Activated T-cell treated with anti-CD3 and anti-CD28 coated beads for 1 hour (primary cell): ENCODE measurements at regions not wholly inside any gene's neighbourhood (a gene's known extent, or its start where the extent isn't known, plus 50 kb on each side); places are given as distances from the start of the nearest gene placed in this dataset.
"Not testable (repeated sequence)": the region's sequence is repeated elsewhere in the genome, so short reads cannot be mapped to it uniquely, and the experiment has no call there.

Source experiments
- DNase-seq: peaks from one replicate; pipeline ENCODE4 v3.0.0-alpha.2; 2020; ENCODE audit warnings: low read depth

- no peak for DNase-seq
Measured at GRCh38 chr2:58436872-58437271, 195.7 kb upstream of the FANCL start.

- no peak for DNase-seq
Measured at GRCh38 chr2:58435246-58435645, 194.1 kb upstream of the FANCL start.

GRCh38 chr2:58434692-58435091, 193.6 kb upstream of the FANCL start:
- DNase-seq, result no peak

DNA sequence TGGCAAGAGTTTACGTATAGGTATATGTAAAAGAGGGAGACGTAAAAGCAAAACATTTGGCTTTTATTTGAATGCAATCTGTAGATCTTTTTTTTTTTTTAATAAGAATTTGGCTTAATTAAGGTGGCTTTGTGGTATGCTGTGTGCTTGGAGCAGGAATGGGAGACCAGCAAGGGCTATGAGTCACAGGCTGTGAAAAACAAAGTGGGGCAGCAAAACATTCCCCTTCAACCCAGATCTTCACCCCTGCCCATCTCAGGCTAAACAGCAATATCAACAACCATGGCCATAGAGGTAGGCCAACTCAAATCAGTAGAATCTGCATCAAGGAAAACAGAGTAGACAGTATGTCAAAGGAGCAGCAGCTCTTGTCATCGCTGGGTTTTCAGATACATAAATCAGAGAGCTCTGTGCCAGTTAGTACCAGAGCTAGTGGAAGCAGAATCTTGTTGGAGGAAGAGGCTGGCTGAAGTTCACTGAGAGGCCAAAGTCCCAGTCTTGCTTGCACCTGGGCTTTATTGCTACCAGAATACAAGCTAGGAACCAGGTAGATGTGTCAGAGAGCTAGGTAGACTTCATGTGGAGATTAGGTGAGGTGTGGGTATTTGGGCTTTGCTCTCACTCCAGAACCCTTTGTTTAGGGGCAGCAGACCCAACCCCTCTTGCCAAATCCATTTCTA, 191.5 kb upstream of the FANCL start:
- DNase-seq, result no peak

GRCh38 chr2:58429014-58429875, 188.1 kb upstream of the FANCL start:
- no peak for DNase-seq

DNA sequence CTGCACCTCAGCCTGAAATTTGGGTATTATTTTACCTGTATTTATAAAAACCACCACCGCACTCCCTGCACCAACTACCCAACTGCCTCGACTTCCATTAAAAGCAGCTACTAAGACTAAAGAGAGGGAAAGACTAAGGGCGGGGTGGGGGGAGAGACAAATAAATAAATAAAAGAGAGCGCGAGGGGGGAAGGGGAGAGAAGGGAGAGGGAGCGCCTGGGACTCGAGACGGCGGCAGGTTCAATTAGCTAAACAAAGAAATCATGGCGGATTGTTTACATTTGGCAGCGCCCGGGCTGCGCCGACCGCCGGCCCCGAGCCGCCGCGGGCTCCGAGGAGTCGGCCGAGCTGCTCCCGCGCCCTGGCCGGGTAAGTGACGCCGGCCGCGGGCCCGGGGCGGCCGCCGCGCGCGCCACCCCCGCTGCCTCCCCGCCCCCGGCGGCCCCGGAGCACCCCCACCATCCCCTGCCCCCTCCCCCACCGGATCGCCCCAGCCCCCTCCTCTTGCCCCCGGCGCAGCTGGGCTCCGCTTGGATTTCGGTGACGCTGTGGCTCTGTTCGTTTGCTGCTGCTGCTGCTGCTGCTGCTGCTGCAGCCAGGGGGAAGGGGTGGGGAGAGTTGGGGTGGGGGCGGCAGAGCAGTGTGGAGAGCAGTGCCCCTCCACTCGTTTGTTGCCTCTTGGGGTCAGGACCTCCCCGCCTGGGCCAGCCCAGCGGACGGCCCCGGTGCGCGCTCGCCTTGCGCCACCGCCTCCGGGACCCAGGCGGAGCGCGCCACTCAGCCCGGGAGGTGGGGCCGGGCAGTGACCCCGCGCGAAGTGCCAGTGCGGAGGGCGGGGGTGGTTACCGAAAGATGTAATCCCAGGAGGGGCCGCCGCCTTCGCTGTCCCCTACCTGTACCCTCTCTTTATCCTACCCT, 187.2 kb upstream of the FANCL start:
- DNase-seq, result no peak

DNA sequence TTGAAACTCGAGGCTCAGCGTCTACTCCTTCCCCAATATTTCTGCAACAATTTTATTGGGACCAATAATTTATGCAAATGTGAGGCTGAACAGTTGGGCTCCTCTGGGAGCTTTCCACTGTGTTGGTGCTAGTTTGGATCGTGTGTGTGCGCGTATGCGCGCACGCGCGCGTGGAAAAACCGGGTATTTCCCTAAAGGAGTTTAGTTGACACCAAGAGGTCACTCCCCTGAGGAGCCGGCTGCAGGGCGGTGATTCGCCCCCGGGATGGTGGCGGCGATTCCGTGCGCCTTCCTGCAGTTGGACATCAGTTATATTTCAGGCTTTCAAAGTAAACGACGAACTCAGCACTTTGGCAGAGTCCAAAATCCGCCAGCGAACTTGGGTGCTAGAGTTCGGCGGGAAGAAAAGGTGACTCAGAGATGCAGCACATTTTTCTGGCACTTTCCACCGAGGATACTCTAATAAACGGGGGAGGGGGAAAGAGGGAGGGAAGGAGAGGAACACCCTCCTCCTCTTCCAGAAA, 186.5 kb upstream of the FANCL start:
- DNase-seq, result no peak

- DNase-seq, result no peak
Measured at GRCh38 chr2:58425368-58425767, 184.2 kb upstream of the FANCL start.

GRCh38 chr2:58419983-58420382, 178.9 kb upstream of the FANCL start:
- no peak for DNase-seq

GRCh38 chr2:58416696-58417095, 175.6 kb upstream of the FANCL start:
- no peak for DNase-seq

DNA sequence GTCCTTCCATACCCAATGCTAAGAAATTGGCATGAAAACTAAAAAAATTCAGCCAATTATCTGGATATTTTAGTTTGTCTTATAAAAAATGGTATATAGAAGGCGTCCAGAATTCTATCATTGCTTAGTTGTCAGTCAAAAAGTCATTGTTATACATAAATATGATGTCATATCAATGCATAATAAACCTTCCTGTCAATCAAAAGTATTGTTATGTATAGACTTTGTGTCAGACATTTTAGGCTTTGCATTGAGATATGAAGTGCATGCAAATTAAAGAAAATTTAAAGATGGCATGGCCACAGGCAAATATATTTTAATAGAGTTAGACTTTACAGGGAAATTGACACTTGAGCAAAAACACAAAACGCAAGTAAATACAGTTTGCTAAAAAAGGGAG, 173.4 kb upstream of the FANCL start:
- no peak for DNase-seq

DNA sequence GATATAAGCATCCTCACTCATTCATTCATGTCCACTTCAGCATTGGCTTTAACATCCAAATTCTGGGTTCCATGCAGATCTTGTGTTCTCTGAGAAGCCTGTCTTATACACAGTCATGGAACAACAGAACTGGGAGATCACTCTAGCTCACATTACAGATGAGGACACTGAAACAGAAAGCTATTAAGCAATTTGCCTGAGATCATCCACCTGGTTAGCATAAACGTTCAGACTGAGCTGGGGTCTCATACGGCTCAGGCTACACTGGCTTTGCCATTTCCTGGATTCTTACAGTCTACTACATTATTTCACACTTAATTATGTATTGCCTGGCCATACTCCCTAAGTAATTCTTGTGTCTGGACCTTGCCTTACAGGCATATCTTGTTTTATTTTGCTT, 169.4 kb upstream of the FANCL start:
- no peak for DNase-seq

DNA sequence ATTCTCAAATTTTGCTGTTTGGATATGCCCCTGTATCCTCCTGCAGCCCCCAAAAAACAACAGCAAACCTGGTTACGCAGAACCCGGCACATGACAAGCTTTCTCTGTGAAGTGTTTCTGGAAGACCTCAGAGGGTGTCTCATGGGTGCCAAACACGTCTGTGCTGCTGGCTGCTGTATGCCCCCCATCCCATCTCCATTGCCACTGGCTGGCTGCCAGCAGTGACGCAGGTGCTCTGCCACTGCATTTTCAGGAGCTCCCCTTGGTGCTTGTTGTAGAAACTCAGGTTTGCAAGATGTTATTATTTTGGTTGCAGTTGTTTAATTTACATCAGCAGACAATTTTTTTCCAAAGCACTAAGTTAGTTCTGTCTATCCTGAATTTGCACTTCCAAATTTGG, 166.4 kb upstream of the FANCL start:
- no peak for DNase-seq

GRCh38 chr2:58405341-58405740, 164.2 kb upstream of the FANCL start:
- no peak for DNase-seq

GRCh38 chr2:58401936-58402335, 160.8 kb upstream of the FANCL start:
- no peak for DNase-seq

DNA sequence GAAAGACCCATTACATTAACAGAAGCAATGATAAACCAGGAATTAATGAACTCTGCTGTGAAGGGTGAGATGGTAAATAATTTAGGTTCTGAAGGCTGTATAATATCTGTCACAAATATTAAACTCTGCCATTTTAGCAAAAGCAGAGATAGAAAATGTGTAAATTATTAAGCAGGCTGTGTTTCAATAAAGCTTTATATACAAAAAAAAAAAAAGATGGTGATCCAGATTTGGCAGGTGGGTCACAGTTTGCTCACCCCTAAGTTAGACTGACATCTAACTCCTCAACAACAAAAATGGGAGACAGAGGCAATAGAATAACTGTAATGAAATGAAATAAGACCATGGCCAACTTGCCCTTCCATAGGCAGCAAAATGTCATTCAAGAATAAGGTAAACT, 157.3 kb upstream of the FANCL start:
- DNase-seq, result no peak

- DNase-seq, result no peak
Measured at GRCh38 chr2:58387701-58388100, 146.6 kb upstream of the FANCL start.

- DNase-seq, result not testable (repeated sequence)
Measured at GRCh38 chr2:58386904-58387303, 145.8 kb upstream of the FANCL start.

DNA sequence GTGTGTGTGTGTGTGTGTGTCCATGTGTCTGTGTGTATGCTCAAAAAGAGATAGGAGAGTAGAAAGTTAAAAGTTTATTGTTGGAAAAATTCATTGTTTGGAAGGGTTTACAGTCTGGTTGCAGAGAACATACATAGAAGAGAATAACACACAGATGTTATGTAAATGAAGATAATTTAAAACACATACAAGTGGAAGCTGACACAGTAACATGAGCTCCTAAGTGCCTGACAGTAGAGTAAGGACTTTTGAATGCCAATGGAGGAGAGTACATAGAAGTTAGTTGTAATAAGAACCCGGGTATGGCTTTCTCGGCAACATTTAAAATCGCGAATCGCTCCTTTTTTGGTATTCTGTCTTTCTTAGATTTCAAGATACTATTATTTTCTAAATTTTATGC, 137.0 kb upstream of the FANCL start:
- DNase-seq, result no peak

DNA sequence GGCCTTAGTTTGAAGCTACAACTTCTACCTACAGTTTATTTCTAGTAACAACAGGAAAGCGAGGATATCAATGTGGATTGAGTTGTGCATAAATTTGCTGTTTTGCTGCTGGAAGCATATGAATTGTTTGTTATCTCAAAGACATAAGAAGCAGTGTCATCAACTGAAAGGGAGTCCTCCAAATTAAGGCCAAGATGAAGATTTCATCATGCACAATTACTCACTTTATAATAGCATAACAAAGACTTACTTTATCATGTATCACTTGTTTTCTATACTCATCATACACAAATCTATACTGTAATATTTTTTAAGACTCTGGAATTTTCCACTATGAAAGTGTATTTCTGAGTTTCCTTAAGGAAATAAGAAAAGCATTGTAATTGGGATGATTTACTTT, 136.1 kb upstream of the FANCL start:
- no peak for DNase-seq

- no peak for DNase-seq
Measured at GRCh38 chr2:58376592-58376991, 135.5 kb upstream of the FANCL start.

- no peak for DNase-seq
Measured at GRCh38 chr2:58369594-58369993, 128.5 kb upstream of the FANCL start.
